Neural cell (in vitro differentiated cells): ENCODE measurements at regions not wholly inside any gene's neighbourhood (a gene's known extent, or its start where the extent isn't known, plus 50 kb on each side); places are given as distances from the start of the nearest gene placed in this dataset.

Source experiments
- H2AFZ ChIP-seq: fragments of 200-600, 300-800 bp; sonication (generic), shearing (Covaris generic); 2 replicates; pipeline ENCODE4 v1.6.0; 2014; ENCODE audit warnings: low read depth, mild to moderate bottlenecking, antibody characterized with exemption, low read length, moderate library complexity
- H3F3A ChIP-seq: fragments of 200-600 bp; shearing (Covaris generic); 2 replicates; pipeline ENCODE4 v1.6.1; 2016; ENCODE audit warnings: mild to moderate bottlenecking, moderate library complexity, mixed read lengths, antibody characterized with exemption, low read length; ENCODE audit not compliant: insufficient read depth, poor library complexity, severe bottlenecking
- H3K27ac ChIP-seq: fragments of 200-600, 300-800 bp; sonication (generic), shearing (Covaris generic); 2 replicates; pipeline ENCODE4 v1.5.1; 2014; ENCODE audit warnings: mild to moderate bottlenecking, low read length, moderate library complexity
- H3K27me3 ChIP-seq: fragments of 300-800, 200-600 bp; sonication (generic), shearing (Covaris generic); 2 replicates; pipeline ENCODE4 v1.6.0; 2014; ENCODE audit warnings: mild to moderate bottlenecking, low read depth, low read length, moderate library complexity; ENCODE audit not compliant: insufficient read depth
- H3K36me3 ChIP-seq: fragments of 300-800, 200-600 bp; sonication (generic), shearing (Covaris generic); 2 replicates; pipeline ENCODE4 v1.5.1; 2014; ENCODE audit warnings: mild to moderate bottlenecking, antibody characterized with exemption, low read length, moderate library complexity; ENCODE audit not compliant: insufficient read depth
- H3K4me2 ChIP-seq: fragments of 300-800, 200-600 bp; sonication (generic), shearing (Covaris generic); 2 replicates; pipeline ENCODE4 v1.6.0; 2014; ENCODE audit warnings: mild to moderate bottlenecking, low read length
- H3K4me3 ChIP-seq: fragments of 300-800, 200-600 bp; sonication (generic), shearing (Covaris generic); 2 replicates; pipeline ENCODE4 v1.5.1; 2014; ENCODE audit warnings: mild to moderate bottlenecking, low read length, moderate library complexity
- H3K79me2 ChIP-seq: fragments of 200-600 bp; shearing (Covaris generic); replicated peaks from 2 replicates; pipeline ENCODE4 v1.6.0; 2014; ENCODE audit warnings: mild to moderate bottlenecking, low read length, moderate library complexity; ENCODE audit not compliant: insufficient read depth
- H3K9ac ChIP-seq: fragments of 300-800, 200-600 bp; sonication (generic), shearing (Covaris generic); 2 replicates; pipeline ENCODE4 v1.6.1; 2016; ENCODE audit warnings: mild to moderate bottlenecking, low read length, mixed read lengths
- H3K9me2 ChIP-seq: fragments of 200-600 bp; shearing (Covaris generic); 2 replicates; pipeline ENCODE4 v1.6.1; 2016; ENCODE audit warnings: mild to moderate bottlenecking, low read length, mixed read lengths; ENCODE audit not compliant: insufficient read depth
- H3K9me3 ChIP-seq: fragments of 200-600, 300-800 bp; sonication (generic), shearing (Covaris generic); 2 replicates; pipeline ENCODE4 v1.6.1; 2016; ENCODE audit warnings: mild to moderate bottlenecking, mixed run types, low read length, moderate library complexity, mixed read lengths
- H4K20me1 ChIP-seq: fragments of 200-600 bp; shearing (Covaris generic); 2 replicates; pipeline ENCODE4 v1.6.1; 2016; ENCODE audit warnings: mild to moderate bottlenecking, mixed run types; ENCODE audit not compliant: insufficient read depth
- CTCF ChIP-seq: fragments of 450-650 bp; IDR thresholded peaks from 2 replicates; pipeline ENCODE4 v1.5.1; 2014; ENCODE audit warnings: antibody characterized with exemption, mild to moderate bottlenecking, moderate library complexity; ENCODE audit not compliant: poor library complexity, severe bottlenecking
- EZH2 ChIP-seq: fragments of 200-600, 300-800 bp; shearing (Covaris generic), sonication (generic); IDR thresholded peaks from 2 replicates; pipeline ENCODE4 v1.6.1; 2014; ENCODE audit warnings: antibody characterized with exemption, low read length, borderline replicate concordance, mild to moderate bottlenecking; ENCODE audit not compliant: insufficient read depth, poor library complexity, severe bottlenecking
- MXI1 ChIP-seq: fragments of 450-650 bp; conservative IDR thresholded peaks from 2 replicates; pipeline ENCODE4 v1.6.1; 2014; ENCODE audit warnings: antibody characterized with exemption, mild to moderate bottlenecking; ENCODE audit not compliant: poor library complexity, severe bottlenecking
- POLR2AphosphoS5 ChIP-seq: IDR thresholded peaks from 2 replicates; pipeline ENCODE4 v1.6.1; 2012
- RAD21 ChIP-seq: fragments of 450-650 bp; conservative IDR thresholded peaks from 2 replicates; pipeline ENCODE4 v1.6.1; 2014; ENCODE audit warnings: antibody characterized with exemption, mild to moderate bottlenecking, moderate library complexity
- TAF1 ChIP-seq: IDR thresholded peaks from 2 replicates; pipeline ENCODE4 v1.6.1; 2012; ENCODE audit warnings: low read depth
- TF ChIP-seq, protein P1 (sequence below): IDR thresholded peaks from 2 replicates; pipeline ENCODE4 v1.6.1; 2012; ENCODE audit warnings: borderline replicate concordance

- Histone ChIP-seq H3K9ac (no peak overlapping the region), H3K4me3 (no peak overlapping the region), H3K4me2 (no peak overlapping the region), H3F3A (no peaks in the 10 kb centered on the region), H3K9me2 (no peaks in the 10 kb centered on the region), H3K79me2 (no peaks in the 10 kb centered on the region), H4K20me1 (no peaks in the 10 kb centered on the region), H3K9me3 (no peaks in the 10 kb centered on the region), H3K27me3 (no peaks in the 10 kb centered on the region), H3K27ac (no peak overlapping the region), H3K36me3 (no peaks in the 10 kb centered on the region), H2AFZ (no peak overlapping the region)
- TF ChIP-seq EZH2, result no peak
- TF ChIP-seq TAF1, result no peak
- no peak for TF ChIP-seq MXI1
- no peak for TF ChIP-seq RAD21
- TF ChIP-seq, protein P1, sequence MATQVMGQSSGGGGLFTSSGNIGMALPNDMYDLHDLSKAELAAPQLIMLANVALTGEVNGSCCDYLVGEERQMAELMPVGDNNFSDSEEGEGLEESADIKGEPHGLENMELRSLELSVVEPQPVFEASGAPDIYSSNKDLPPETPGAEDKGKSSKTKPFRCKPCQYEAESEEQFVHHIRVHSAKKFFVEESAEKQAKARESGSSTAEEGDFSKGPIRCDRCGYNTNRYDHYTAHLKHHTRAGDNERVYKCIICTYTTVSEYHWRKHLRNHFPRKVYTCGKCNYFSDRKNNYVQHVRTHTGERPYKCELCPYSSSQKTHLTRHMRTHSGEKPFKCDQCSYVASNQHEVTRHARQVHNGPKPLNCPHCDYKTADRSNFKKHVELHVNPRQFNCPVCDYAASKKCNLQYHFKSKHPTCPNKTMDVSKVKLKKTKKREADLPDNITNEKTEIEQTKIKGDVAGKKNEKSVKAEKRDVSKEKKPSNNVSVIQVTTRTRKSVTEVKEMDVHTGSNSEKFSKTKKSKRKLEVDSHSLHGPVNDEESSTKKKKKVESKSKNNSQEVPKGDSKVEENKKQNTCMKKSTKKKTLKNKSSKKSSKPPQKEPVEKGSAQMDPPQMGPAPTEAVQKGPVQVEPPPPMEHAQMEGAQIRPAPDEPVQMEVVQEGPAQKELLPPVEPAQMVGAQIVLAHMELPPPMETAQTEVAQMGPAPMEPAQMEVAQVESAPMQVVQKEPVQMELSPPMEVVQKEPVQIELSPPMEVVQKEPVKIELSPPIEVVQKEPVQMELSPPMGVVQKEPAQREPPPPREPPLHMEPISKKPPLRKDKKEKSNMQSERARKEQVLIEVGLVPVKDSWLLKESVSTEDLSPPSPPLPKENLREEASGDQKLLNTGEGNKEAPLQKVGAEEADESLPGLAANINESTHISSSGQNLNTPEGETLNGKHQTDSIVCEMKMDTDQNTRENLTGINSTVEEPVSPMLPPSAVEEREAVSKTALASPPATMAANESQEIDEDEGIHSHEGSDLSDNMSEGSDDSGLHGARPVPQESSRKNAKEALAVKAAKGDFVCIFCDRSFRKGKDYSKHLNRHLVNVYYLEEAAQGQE, result no peak
- TF ChIP-seq POLR2AphosphoS5, result no peak
Observed at GRCh38 chr1:36613721-36614120, 131.0 kb upstream of the CSF3R start.

GRCh38 chr1:36612881-36613280 is 130.2 kb upstream of the CSF3R start:
- TF ChIP-seq EZH2, result no peak
- TF ChIP-seq MXI1, result no peak
- peak; percentile 39 for TF ChIP-seq CTCF
- TF ChIP-seq, protein P1, result no peak
- no peaks in the 10 kb centered on the region for H3F3A ChIP-seq
- no peak overlapping the region for H3K9ac ChIP-seq
- no peak overlapping the region for H3K4me2 ChIP-seq
- H4K20me1 ChIP-seq, result no peaks in the 10 kb centered on the region
- H3K36me3 ChIP-seq, result no peaks in the 10 kb centered on the region
- H3K79me2 ChIP-seq, result no peaks in the 10 kb centered on the region
- no peak overlapping the region for H3K27ac ChIP-seq
- H3K9me3 ChIP-seq, result no peaks in the 10 kb centered on the region
- H3K9me2 ChIP-seq, result no peaks in the 10 kb centered on the region
- H3K27me3 ChIP-seq, result no peaks in the 10 kb centered on the region
- H2AFZ ChIP-seq, result no peak overlapping the region
- no peak overlapping the region for H3K4me3 ChIP-seq
